ENCODE measurements at regions not wholly inside any gene's neighbourhood (a gene's known extent, or its start where the extent isn't known, plus 50 kb on each side); places are given as distances from the start of the nearest gene placed in this dataset.
"Not testable (repeated sequence)": the region's sequence is repeated elsewhere in the genome, so short reads cannot be mapped to it uniquely, and the experiment has no call there.

DNA sequence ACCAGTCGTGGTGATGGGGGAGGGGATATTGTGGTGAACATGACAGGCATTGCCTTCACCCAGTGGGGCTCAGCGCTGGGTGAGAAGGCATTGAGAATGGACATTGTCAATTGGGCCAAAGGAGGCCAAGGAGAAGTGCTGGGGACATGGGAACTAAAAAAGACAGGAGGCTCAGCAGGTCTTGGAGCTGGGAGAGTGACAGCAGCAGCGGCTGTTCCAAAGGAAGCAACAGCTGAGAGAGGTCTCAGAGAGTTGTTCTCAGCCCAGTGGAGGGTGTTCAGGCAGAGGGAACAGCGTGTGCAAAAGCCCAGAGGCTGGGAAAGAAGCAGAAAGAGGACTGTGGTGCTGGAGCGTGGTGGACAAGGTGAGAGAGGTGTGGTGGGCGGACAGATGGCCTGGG, 56.6 kb upstream of the ASNS start:
- DNase-seq (ENCODE audit: low read depth in 4 of 4, low spot score in 2 of 4): not testable (repeated sequence)

DNA sequence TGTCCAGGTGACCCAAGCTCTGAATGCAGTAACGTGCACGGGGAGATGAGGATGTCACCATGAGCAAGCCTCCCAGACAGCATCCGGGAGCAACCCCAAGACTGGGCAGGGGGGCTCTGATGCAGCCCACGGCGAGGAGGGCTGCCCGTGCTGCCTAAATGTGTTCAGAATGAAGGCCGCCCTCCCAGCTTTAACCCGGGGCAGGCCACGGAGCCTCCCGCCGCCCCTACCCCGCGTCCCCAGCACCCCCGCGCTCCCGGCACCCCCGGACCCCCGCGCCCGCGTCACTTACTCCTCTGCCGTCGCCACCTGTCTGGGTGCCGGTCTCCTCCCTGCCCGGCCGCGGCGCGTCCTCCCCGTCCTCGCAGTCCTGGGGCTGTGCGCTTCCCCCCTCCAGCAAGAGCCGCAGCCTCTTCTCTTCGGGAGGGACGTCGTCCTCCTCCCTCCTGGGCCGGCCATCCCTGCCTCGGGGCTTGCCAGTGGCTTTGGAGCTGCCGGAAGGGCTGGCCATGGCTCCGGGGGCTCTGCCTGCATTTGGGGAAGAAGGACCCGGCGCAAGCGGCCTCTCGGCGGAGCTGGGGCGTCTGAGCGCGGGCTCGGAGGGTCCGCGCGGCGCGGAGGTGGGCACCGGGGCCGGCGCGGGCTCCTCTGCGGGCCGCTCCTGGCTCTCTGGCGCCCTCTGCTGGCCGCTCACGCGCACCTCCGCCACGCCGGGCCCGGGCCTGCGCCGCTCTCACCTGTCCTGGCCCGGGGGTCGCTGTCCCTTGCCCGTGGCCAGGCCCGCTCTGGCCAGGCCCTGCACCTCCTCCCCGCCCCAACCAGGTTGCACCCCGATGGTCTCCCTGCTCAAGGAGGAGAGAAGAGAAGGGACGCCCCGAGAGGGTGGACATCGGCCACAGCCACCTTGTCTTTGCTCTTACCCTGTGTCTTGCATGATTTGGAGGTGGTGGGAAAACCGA, 55.9 kb upstream of the ASNS start:
- DNase-seq (ENCODE audit: low read depth in 4 of 4, low spot score in 2 of 4): peak; percentile 24 to 40 (median 29)

All from left renal cortex interstitium (tissue), 4 donors.